Testis (tissue), 2 donors: ENCODE measurements at regions not wholly inside any gene's neighbourhood (a gene's known extent, or its start where the extent isn't known, plus 50 kb on each side); places are given as distances from the start of the nearest gene placed in this dataset.

Experiments
- POLR2A ChIP-seq: fragments of 450-650 bp; IDR thresholded peaks from one replicate; pipeline ENCODE4 v1.6.1; 2017; ENCODE audit warnings: antibody characterized with exemption, mild to moderate bottlenecking, moderate library complexity
- TF ChIP-seq, protein P1 (sequence below), 3 experiments: fragments of 450-650 bp in 2 of 3; fragments of 200-600 bp in 1 of 3; sonication (generic) in 1 of 3; IDR thresholded peaks; one replicate each; pipeline ENCODE4 v1.5.1; 2016 to 2019; ENCODE audit warnings: antibody characterized with exemption in 3 of 3, mild to moderate bottlenecking in 2 of 3, moderate library complexity in 1 of 3

DNA sequence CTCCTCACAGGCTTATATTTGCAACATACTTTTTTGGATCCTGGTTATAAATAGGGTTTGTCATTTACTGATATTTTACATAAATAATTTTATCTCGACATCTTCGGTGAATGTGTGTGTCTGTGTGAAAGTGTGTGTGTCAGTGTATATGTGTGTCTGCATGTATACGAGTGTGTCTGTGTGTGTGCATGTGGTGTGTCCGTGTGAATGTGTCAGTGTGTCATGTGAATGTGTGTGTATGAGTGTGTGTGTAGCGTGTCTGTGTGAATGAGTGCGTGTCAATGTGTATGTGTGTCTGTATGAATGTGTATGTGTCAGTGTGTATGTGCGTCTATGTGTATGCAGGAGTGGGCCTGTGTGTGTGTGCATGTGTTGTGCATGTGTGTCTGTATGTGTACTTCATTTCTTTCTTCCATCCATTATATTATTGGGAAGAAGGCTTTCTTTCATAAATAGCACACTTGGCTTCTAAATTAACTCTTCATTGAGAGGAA, 161.6 kb downstream of the ST6GAL2 start:
- TF ChIP-seq, protein P1, sequence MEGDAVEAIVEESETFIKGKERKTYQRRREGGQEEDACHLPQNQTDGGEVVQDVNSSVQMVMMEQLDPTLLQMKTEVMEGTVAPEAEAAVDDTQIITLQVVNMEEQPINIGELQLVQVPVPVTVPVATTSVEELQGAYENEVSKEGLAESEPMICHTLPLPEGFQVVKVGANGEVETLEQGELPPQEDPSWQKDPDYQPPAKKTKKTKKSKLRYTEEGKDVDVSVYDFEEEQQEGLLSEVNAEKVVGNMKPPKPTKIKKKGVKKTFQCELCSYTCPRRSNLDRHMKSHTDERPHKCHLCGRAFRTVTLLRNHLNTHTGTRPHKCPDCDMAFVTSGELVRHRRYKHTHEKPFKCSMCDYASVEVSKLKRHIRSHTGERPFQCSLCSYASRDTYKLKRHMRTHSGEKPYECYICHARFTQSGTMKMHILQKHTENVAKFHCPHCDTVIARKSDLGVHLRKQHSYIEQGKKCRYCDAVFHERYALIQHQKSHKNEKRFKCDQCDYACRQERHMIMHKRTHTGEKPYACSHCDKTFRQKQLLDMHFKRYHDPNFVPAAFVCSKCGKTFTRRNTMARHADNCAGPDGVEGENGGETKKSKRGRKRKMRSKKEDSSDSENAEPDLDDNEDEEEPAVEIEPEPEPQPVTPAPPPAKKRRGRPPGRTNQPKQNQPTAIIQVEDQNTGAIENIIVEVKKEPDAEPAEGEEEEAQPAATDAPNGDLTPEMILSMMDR (IDR thresholded peaks at IDR 0.05) = no peak
- TF ChIP-seq POLR2A = no peak
